ENCODE measurements at regions not wholly inside any gene's neighbourhood (a gene's known extent, or its start where the extent isn't known, plus 50 kb on each side); places are given as distances from the start of the nearest gene placed in this dataset.

DNA sequence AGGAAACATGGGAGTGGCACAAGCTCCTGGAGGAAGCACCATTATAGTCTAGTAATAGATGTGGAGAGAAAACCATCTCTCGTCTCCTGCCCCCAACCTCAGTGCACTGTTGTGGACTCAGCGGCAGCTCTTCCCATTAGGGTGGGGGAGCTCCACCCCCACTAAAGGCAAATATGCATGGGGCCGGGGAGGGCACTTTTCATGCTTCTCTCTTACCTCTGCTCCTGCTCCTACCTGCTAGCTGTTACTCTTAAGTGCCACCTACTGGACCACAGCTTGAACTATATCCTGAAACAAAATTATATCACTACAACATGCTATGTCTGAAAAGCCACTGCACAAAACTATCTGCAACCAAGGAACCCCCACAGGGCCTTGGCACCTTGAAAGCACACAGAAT is 112.6 kb upstream of the DACH1 start:
- TF ChIP-seq TAF1 (IDR thresholded peaks at IDR 0.05; ENCODE audit: low read depth) (no peak), MXI1 (conservative IDR thresholded peaks at IDR 0.05; ENCODE audit: poor library complexity, severe bottlenecking) (no peak), EZH2 (IDR thresholded peaks at IDR 0.05; ENCODE audit: borderline replicate concordance, insufficient read depth, low read length, poor library complexity, severe bottlenecking) (no peak), EP300 (conservative IDR thresholded peaks at IDR 0.05; ENCODE audit: poor library complexity, severe bottlenecking) (no peak)
- TF ChIP-seq, protein P1, sequence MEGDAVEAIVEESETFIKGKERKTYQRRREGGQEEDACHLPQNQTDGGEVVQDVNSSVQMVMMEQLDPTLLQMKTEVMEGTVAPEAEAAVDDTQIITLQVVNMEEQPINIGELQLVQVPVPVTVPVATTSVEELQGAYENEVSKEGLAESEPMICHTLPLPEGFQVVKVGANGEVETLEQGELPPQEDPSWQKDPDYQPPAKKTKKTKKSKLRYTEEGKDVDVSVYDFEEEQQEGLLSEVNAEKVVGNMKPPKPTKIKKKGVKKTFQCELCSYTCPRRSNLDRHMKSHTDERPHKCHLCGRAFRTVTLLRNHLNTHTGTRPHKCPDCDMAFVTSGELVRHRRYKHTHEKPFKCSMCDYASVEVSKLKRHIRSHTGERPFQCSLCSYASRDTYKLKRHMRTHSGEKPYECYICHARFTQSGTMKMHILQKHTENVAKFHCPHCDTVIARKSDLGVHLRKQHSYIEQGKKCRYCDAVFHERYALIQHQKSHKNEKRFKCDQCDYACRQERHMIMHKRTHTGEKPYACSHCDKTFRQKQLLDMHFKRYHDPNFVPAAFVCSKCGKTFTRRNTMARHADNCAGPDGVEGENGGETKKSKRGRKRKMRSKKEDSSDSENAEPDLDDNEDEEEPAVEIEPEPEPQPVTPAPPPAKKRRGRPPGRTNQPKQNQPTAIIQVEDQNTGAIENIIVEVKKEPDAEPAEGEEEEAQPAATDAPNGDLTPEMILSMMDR (IDR thresholded peaks at IDR 0.05; ENCODE audit: poor library complexity, severe bottlenecking): no peak

Data from neural cell (in vitro differentiated cells).